Effector memory CD4-positive, alpha-beta T cell (primary cell): ENCODE measurements at regions not wholly inside any gene's neighbourhood (a gene's known extent, or its start where the extent isn't known, plus 50 kb on each side); places are given as distances from the start of the nearest gene placed in this dataset.
"Not testable (repeated sequence)": the region's sequence is repeated elsewhere in the genome, so short reads cannot be mapped to it uniquely, and the experiment has no call there.

Experiments used
- DNase-seq, 3 donors: peaks; one replicate each; pipeline ENCODE4 v3.0.0-alpha.2; 2020
- H3K27ac ChIP-seq: 2 replicates; pipeline ENCODE4 v1.7.0; 2013; ENCODE audit warnings: mild to moderate bottlenecking, low read length, moderate library complexity; ENCODE audit not compliant: insufficient read depth, poor library complexity, severe bottlenecking
- H3K27me3 ChIP-seq: replicated peaks from 2 replicates; pipeline ENCODE4 v1.7.0; 2013; ENCODE audit warnings: mild to moderate bottlenecking, low read length; ENCODE audit not compliant: insufficient read depth, control insufficient read depth, poor library complexity, severe bottlenecking
- H3K36me3 ChIP-seq: 2 replicates; pipeline ENCODE4 v1.7.0; 2013; ENCODE audit warnings: mild to moderate bottlenecking, low read length, moderate library complexity; ENCODE audit not compliant: control insufficient read depth, insufficient read depth
- H3K4me1 ChIP-seq: 2 replicates; pipeline ENCODE4 v1.7.0; 2013; ENCODE audit warnings: low read length, mild to moderate bottlenecking; ENCODE audit not compliant: control insufficient read depth, insufficient read depth, poor library complexity, severe bottlenecking
- H3K4me3 ChIP-seq: 2 replicates; pipeline ENCODE4 v1.7.0; 2013; ENCODE audit warnings: low read length, low read depth, mild to moderate bottlenecking; ENCODE audit not compliant: insufficient read depth, poor library complexity, severe bottlenecking
- H3K9me3 ChIP-seq: 2 replicates; pipeline ENCODE4 v1.7.0; 2013; ENCODE audit warnings: mild to moderate bottlenecking, low read length, moderate library complexity; ENCODE audit not compliant: control insufficient read depth

DNA sequence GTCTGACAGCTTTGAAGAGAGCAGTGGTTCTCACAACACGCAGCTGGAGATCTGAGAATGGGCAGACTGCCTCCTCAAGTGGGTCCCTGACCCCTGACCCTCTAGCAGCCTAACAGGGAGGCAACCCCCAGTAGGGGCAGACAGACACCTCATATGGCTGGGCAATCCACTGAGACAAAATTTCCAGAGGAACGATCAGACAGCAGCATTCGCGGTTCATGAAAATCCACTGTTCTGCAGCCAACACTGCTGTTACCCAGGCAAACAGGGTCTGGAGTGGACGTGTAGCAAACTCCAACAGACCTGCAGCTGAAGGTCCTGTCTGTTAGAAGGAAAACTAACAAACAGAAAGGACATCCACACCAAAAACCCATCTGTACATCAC lies 212.1 kb downstream of the FOXD4L6 start:
- not testable (repeated sequence) for H3K27me3 ChIP-seq, DNase-seq, H3K36me3 ChIP-seq, H3K27ac ChIP-seq, H3K4me3 ChIP-seq, H3K4me1 ChIP-seq
- peaks cover 41% of the 10 kb centered on the region for H3K9me3 ChIP-seq

DNA sequence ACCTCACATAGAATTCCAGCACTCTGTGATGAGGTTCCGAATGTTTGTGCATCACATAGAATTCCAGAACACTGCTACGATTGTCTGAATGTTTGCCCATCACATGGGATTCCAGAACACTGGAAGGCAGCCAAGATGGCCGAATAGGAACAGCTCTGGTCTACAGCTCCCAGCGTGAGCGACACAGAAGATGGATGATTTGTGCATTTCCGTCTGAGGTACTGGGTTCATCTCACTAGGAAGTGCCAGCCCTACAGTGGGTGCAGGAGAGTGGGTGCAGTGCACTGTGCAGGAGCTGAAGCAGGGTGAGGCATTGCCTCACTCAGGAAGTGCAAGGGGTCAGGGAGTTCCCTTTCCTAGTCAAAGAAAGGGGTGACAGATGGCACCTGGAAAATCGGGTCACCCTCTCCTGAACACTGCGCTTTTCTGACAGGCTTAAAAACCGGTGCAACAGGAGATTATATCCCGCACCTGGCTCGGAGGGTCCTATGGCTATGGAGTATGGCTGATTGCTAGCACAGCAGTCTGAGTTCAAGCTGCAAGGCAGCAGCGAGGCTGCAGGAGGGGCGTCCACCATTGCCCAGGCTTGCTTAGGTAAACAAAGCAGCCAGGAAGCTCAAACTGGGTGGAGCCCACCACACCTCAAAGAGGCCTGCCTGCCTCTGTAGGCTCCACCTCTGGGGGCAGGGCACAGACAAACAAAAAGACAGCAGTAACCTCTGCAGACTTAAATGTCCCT lies 212.7 kb downstream of the FOXD4L6 start:
- not testable (repeated sequence) for H3K27me3 ChIP-seq, DNase-seq, H3K4me1 ChIP-seq, H3K27ac ChIP-seq, H3K36me3 ChIP-seq, H3K4me3 ChIP-seq
- H3K9me3 ChIP-seq = peaks cover 45% of the 10 kb centered on the region

DNA sequence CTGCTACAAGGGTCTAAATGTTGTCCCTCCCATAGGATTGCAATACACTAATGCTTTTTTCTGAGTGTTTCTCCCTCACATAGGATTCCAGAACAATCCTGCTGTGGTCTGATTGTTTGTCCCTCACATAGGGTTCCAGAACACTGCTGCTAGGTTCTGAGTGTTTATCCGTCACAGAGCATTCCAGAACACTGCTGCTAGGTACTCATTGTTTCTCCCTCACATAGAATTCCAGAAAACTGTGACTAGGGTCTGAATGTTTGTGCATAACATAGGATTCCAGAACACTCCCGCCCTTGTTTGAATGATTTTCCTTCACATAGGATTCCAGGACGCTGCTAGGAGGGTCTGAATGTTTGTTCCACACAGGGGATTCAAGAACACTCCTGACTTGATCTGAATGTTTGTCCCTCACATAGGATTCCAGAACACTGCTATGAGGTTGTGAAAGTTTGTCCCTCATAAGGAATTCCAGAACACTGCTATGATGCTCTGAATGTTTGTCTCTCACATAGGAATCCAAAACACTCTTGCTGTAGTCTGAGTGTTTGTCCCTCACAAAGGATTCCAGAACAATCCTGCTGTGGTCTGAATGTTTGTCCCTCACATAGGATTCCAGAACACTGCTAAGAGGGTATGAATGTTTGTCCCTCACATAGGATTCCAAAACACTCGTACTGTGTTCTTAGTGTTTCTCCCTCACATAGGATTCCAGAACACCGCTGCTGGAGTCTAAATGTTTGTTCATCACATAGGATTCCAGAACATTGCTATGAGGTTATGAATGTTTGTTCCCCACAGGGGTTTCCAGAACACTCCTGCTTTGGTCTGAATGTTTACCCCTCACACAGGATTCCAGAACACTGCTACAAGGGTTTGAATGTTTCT lies 213.5 kb downstream of the FOXD4L6 start:
- Histone ChIP-seq H3K4me3 (no peak overlapping the region), H3K4me1 (no peaks in the 10 kb centered on the region), H3K36me3 (no peaks in the 10 kb centered on the region), H3K27ac (no peak overlapping the region), H3K9me3 (peaks cover 53% of the 10 kb centered on the region), H3K27me3 (no peaks in the 10 kb centered on the region)
- no peak for DNase-seq

DNA sequence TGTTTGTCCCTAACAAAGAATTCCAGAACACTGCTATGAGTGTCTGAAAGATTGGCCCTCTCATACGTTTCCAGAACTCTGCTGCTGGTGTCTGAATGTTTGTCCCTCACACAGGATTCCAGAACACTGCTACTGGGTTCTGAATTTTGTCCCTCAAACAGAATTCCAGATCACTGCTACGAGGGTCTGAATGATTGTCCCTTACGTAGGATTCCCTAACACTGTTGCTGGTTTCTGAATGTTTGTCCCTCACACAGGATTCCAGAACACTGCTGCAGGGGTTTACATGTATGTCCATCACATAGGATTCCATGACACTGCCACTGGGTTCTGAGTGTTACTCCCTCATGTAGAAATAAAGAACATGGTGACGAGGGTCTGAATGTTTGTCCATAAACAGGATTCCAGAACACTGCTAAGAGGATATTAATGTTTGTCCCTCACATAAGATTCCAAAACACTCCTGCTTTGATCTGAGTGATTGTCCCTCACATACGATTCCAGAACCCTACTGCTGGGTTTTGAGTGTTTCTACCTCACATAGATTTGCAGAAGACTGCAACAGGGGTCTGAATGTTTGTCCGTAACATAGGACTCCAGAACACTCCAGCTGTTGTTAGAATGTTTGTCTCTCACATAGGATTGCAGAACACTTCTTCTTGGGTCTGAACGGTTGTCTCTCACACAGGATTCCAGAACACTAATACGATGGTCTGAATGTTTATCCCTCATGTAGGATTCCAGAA lies 214.4 kb downstream of the FOXD4L6 start:
- peaks cover 58% of the 10 kb centered on the region for H3K9me3 ChIP-seq
- no peaks in the 10 kb centered on the region for H3K27me3 ChIP-seq
- no peak for DNase-seq
- H3K4me1 ChIP-seq = no peaks in the 10 kb centered on the region
- no peak overlapping the region for H3K27ac ChIP-seq
- H3K36me3 ChIP-seq = no peaks in the 10 kb centered on the region
- H3K4me3 ChIP-seq = no peak overlapping the region

DNA sequence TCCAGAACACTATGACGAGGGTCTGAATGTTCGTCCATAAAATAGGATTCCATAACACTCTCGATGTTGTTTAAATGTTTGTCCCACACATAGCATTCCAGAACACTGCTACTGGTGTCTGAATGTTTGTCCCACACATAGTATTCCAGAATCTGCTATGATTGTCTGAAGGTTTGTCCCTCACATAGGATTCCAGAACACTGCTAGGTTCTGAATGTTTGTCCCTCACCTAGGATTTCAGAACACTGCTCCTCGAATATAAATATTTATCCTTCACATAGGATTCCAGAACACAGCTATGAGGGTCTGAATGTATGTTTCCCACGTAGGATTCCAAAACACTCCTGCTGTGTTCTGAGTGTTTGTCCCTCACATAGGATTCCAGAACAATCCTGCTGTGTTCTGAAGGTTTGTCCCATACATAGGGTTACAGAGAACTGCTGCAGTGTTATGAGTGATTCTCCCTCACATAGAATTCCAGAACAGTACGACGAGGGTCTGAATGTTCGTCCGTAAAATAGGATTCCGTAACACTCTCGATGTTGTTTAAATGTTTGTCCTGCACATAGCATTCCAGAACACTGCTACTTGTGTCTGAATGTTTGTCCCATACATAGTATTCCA lies 215.3 kb downstream of the FOXD4L6 start:
- no peaks in the 10 kb centered on the region for H3K27me3 ChIP-seq
- peaks cover 58% of the 10 kb centered on the region for H3K9me3 ChIP-seq

DNA sequence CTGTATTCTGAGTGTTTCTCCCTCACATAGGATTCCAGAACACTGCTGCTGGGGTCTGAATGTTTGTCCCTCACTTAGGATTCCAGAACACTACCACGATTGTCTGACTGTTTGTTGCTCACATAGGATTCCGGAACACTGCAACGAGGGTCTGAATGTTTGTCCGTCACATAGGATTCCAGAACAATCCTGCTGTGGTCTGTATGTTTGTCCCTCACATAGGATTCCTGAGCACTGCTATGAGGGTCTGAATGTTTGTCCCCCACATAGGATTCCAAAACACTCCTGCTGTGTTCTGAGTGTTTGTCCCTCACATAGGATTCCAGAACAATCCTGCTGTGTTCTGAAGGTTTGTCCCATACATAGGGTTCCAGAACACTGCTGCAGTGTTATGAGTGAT lies 215.8 kb downstream of the FOXD4L6 start:
- DNase-seq, H3K27me3 ChIP-seq, H3K4me1 ChIP-seq, H3K27ac ChIP-seq, H3K4me3 ChIP-seq, H3K36me3 ChIP-seq: not testable (repeated sequence)
- peaks cover 63% of the 10 kb centered on the region for H3K9me3 ChIP-seq

More for the DNA sequence above, 215.3 kb downstream of the FOXD4L6 start:
- Histone ChIP-seq H3K27ac (no peak overlapping the region), H3K4me3 (no peak overlapping the region), H3K36me3 (no peaks in the 10 kb centered on the region), H3K4me1 (no peaks in the 10 kb centered on the region)
- DNase-seq = no peak

DNA sequence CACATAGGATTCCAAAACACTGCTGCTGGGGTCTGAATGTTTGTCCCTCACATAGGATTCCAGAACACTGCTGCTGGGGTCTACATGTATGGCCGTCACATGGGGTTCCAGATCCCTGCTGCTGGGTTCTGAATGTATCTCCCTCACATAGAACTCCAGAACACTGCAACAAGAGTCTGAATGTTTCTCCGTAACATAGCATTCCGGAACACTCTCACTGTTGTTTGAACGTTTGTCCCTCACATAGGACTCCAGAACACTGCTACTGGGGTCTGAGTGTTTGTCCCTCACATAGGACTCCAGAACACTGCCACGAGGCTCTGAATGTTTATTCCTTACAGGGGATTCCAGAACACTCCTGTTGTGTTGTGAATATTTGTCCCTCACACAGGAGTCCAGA lies 216.8 kb downstream of the FOXD4L6 start:
- Histone ChIP-seq H3K27ac (no peak overlapping the region), H3K9me3 (peaks cover 70% of the 10 kb centered on the region), H3K4me3 (no peak overlapping the region), H3K36me3 (no peaks in the 10 kb centered on the region), H3K27me3 (no peaks in the 10 kb centered on the region), H3K4me1 (no peaks in the 10 kb centered on the region)
- DNase-seq = no peak

DNA sequence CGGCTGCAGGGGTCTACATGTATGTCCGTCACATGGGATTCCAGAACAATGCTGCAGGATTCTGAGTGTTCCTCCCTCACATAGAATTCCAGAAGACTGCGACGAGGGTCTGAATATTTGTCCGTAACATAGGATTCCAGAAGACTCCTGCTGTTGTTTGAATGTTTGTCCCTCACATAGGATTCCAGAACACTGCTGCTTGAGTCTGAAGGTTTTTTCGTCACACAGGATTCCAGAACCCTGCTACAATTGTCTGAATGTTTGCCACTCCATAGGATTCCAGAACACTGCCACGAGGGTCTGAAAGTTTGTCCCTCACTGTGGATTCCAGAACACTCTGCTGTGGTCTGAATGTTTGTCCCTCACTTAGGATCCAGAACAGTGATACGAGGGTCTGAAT lies 217.5 kb downstream of the FOXD4L6 start:
- H3K27ac ChIP-seq, H3K36me3 ChIP-seq, DNase-seq, H3K4me1 ChIP-seq, H3K27me3 ChIP-seq, H3K4me3 ChIP-seq: not testable (repeated sequence)
- H3K9me3 ChIP-seq = peaks cover 70% of the 10 kb centered on the region

DNA sequence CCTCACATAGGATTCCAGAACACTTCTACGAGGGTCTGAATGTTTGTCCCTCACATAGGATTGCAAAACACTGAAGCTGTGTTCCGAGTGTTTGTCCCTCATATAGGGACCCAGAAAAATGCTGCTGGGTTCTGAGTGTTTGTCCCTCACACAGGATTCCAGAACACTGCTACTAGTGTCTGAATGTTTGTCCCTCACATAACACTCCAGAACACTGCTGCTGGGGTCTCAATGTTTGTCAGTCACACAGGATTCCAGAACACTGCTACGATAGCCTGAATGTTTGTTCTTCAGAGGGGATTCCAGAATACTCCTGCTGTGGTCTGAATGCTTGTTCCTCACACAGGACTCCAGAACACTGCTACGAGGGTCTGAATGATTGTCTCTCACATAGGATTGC lies 218.7 kb downstream of the FOXD4L6 start:
- Histone ChIP-seq H3K4me1 (no peaks in the 10 kb centered on the region), H3K9me3 (peaks cover 59% of the 10 kb centered on the region), H3K4me3 (peak overlapping the region; percentile 0), H3K36me3 (no peaks in the 10 kb centered on the region), H3K27ac (no peak overlapping the region), H3K27me3 (no peaks in the 10 kb centered on the region)
- DNase-seq = no peak
